KG1 (cell line): ENCODE measurements at regions not wholly inside any gene's neighbourhood (a gene's known extent, or its start where the extent isn't known, plus 50 kb on each side); places are given as distances from the start of the nearest gene placed in this dataset.
"Not testable (repeated sequence)": the region's sequence is repeated elsewhere in the genome, so short reads cannot be mapped to it uniquely, and the experiment has no call there.

Source experiments
- DNase-seq: peaks from one replicate; lab custom pipeline; 2025; lab: John Stamatoyannopoulos, UW

DNA sequence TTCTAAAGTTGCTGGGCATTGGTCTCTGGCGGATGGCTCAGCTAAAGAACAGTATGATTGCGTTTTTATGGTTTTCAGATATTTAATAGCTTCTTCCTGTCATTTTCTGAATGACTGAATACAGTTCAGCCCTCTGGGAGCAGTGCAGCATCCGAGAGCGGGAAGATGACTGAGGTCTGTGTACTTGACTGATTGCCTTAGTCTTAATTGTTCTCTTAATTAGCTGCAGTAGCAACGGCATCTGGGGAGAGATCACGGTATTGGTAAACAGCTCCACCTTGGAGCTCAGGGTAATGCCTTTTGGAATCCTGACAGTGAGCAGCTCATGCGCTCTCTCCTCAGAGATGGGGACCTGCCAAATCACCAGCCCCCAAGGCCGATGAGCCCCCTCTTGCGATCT lies 481.4 kb upstream of the SPRED2 start:
- no peak for DNase-seq

DNA sequence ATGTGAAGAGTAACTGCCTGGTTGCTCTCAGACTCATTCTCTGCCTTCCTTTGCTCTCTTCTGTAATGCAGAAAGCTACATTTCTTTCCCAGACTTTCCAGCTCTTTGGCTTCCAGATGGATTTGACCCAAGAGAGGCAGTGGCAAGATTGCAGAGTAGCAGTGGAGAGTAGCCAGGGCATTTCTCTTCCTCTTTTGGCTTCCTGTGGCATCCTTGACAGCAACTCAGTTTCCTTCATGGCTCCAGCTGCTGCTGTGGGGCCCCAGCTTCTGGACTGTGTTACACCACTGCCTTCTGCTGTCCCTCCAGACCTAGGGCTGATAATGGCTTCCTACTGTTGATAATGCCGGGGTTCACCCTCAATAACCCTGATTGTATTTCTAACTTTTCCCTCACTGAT lies 469.4 kb upstream of the SPRED2 start:
- no peak for DNase-seq

DNA sequence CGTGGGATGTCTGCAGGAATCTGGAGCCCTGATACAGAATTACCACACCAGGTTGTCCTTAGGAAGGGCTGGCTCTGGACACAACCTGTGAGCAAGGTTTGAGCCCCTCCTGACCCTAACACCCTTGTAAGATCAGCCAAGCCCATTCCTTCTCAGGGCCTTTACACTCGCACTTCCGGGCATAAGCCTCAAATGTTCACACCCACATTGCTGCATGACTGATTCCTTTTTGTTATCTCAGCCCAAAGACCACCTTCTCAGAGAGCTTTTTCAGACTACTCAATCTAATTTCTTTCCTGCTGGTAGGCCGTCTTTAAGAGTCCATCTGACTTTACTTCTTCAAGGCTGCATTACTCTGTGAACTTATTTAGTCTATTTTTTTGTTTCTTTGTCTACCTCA lies 464.0 kb upstream of the SPRED2 start:
- DNase-seq = no peak

GRCh38 chr2:65890131-65890530 lies 457.7 kb upstream of the SPRED2 start:
- DNase-seq = not testable (repeated sequence)

- no peak for DNase-seq
Measured at GRCh38 chr2:65885266-65885665, 452.9 kb upstream of the SPRED2 start.

GRCh38 chr2:65881592-65881991 lies 449.2 kb upstream of the SPRED2 start:
- no peak for DNase-seq

- no peak for DNase-seq
Measured at GRCh38 chr2:65880436-65880835, 448.0 kb upstream of the SPRED2 start.

DNA sequence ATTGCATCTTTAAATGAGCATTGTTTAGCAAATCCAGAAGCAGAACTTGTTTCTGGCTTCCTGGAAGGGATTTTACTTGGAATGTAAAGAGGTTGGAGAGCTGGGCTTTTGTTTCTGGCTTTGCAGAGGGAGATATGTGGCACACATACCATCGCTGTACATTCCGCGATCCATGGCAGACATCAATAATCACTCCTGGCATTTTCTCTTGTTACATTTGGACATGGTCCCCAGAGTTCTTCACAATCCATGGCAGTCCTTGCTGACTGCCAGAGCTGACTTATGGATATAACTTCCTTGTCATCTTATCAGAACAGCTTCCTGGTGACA lies 445.6 kb upstream of the SPRED2 start:
- no peak for DNase-seq

GRCh38 chr2:65877331-65878010 lies 445.1 kb upstream of the SPRED2 start:
- DNase-seq = no peak

- no peak for DNase-seq
Measured at GRCh38 chr2:65876114-65876513, 443.7 kb upstream of the SPRED2 start.

- DNase-seq = no peak
Measured at GRCh38 chr2:65870826-65871225, 438.4 kb upstream of the SPRED2 start.

DNA sequence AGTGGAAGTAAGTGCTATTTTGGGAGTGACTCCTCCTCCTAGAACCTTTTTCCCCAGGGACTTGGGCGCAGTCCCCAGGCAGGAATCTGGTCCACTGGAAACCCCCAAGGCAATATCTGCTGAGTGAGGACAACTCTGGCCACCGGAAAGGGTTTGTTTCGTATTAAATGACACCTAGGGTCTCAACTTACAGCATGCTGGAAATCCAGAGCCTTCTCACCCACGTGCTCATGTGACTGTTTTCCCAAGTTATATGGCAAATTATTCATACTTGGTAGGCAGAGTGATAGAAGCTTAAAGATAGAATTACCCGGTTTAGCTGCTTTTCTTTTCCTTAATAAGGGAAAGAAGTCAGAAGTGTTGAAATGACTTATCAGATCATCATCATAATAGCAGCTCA lies 436.9 kb upstream of the SPRED2 start:
- no peak for DNase-seq

DNA sequence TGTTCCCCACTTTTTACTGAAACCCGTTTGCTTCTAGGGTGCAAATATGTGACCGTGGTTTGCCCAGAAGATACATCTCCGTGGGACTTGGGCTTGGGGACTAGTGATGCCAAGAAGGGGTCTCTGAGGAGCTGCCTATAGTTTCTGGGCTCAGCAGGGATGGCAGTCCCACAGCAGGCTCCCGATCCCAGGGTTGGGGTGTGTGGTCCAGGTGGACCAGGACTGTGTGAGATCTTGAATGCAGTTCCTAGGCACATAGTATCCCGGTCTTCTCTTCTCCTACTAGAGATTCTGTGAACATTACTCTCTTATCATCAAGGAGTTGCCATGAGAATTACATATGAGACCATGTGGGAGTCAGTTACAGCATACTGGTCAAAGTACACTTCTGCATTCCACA lies 435.8 kb upstream of the SPRED2 start:
- no peak for DNase-seq

DNA sequence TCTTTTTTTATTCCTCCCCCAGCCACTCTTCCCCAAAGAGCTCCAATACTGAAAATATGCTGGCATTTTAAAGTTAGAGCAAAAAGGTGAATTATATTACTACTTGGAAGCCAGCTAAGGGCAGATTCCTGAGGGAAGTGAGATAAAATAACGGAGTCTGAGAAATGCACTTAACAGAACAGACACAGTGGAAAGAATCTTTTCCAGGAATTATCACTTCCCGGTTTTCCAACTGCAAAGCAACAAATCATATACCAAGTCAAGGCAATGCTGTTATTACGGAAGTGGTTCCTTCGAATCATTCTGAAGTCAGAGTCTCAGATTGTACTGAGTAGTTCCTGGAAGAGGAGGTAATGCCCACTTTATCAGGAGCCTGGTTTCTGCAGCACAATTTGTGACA lies 435.0 kb upstream of the SPRED2 start:
- no peak for DNase-seq

GRCh38 chr2:65866148-65866547 lies 433.7 kb upstream of the SPRED2 start:
- DNase-seq = no peak

DNA sequence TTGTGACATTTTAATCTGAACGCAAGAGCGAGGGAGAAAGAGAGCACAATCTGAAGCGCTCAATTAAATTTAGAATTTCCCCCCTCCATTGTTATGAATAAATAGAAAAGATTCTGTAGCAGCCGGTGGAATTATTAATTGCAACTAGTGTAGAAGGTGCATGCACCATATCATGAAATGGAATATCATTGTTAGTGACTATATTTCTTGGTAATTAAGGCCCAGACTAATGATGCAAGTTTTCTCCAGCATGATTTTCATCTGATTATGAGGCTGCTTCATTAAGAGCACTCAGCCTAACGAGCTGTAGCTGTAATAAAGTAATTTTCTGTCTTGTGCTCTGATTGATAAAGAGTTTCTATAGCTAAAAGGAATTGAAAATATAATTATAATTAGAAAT lies 432.2 kb upstream of the SPRED2 start:
- DNase-seq = no peak

DNA sequence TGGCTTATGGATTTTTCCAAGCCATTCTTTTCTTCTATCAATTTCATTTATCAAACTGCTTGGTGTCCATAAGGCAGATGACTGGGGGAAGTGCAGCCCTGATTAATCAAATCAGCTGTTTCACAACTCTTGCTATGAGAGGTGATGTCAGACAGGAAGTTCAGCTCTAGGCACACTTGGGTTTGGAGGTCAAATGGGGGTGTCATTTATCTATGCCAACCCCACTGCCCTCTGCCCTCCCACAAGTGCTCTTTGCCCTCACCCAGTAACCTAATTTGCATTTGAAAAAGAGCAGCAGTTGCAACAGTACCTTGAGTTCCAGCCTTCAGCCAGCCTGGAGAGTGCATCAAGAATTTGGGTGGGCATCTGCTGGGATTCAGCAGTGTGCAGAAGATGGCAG lies 431.3 kb upstream of the SPRED2 start:
- DNase-seq = no peak

- DNase-seq = no peak
Measured at GRCh38 chr2:65856928-65857327, 424.5 kb upstream of the SPRED2 start.

GRCh38 chr2:65856423-65856822 lies 424.0 kb upstream of the SPRED2 start:
- no peak for DNase-seq

- DNase-seq = no peak
Measured at GRCh38 chr2:65850695-65851094, 418.3 kb upstream of the SPRED2 start.

- no peak for DNase-seq
Measured at GRCh38 chr2:65846989-65847678, 414.7 kb upstream of the SPRED2 start.

DNA sequence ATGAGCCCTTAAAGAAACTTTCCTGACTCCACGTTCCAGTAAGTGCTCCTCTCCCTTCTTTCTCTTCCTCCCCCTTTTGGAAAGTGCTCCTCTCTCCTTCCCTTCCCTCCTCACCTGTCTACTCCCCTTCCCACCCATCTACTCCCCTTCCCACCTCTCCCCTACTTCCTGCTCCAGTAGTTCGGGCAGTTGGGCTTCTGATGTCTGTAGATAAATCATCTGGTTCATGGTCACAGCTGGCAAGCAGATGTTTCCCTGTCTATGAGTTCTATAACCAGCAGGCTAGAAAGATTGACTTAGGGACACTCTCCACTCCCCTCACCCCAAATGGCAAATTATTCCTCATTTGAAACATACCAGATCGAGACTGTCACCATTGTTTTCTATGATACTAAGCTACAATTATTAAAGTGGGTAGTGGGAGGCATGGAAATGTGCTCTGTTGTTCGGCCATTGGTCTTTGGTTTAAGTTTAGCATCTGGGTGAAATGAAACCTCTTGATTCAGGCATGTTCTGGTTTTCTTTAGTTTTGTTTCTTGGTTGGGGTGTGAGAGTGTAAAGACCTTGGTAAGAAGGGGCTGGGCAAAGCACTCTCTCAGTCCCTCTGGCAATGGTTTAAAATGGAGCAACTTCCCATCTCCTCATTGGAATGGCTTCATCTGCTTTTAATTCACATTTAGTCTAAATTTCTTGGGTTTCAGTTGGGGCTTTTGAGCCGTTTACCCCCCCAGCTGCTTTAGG lies 413.2 kb upstream of the SPRED2 start:
- no peak for DNase-seq

GRCh38 chr2:65842104-65842503 lies 409.7 kb upstream of the SPRED2 start:
- DNase-seq = no peak
